Inflammatory macrophage treated with lipopolysaccharide for 1 hour (primary cell): ENCODE measurements at regions not wholly inside any gene's neighbourhood (a gene's known extent, or its start where the extent isn't known, plus 50 kb on each side); places are given as distances from the start of the nearest gene placed in this dataset.
"Not testable (repeated sequence)": the region's sequence is repeated elsewhere in the genome, so short reads cannot be mapped to it uniquely, and the experiment has no call there.

Source experiments
- DNase-seq, 2 donors: peaks; one replicate each; pipeline ENCODE4 v3.0.0-alpha.2; 2020 to 2022

GRCh38 chr4:33890841-33891240 lies 2353.5 kb downstream of the ARAP2 start:
- DNase-seq = no peak

DNA sequence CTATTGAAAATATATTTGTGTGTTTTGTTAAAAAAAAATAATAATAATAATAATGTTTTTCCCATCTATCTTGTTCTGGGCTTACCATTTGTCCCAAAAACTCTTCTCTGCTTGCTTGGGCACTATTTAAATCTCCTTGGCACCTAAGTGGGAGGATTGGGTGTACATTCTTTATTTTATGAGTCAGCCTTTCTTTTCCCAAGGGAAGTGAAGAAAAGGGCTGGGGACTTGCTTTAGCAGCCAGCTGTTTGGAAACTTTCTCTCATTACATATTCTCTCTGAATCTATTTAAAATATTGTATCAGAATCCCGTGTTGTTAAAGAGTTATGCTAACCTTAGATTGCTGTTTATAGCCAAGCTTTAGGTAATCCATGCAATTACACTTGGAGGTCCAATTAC lies 2332.4 kb downstream of the ARAP2 start:
- no peak for DNase-seq

DNA sequence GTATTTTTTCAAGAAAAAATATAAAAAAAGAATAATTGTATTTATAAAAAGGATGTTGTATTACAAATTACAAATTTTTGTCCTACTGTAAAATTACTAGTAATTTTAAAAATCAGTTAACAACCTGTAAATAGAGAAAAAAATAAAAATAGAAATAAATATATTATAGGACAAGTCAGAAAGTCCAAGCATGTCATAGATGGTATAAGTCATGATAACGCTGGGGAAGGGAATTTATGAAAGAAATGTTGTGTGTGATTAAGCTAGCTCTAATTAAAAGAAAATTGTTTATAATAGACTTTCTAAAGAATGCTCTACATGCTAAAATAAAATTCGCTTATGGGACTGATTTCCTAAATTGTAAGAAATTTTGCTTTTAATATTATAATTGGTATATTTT lies 2329.9 kb downstream of the ARAP2 start:
- no peak for DNase-seq

- no peak for DNase-seq
Measured at GRCh38 chr4:33923469-33923868, 2320.8 kb downstream of the ARAP2 start.

DNA sequence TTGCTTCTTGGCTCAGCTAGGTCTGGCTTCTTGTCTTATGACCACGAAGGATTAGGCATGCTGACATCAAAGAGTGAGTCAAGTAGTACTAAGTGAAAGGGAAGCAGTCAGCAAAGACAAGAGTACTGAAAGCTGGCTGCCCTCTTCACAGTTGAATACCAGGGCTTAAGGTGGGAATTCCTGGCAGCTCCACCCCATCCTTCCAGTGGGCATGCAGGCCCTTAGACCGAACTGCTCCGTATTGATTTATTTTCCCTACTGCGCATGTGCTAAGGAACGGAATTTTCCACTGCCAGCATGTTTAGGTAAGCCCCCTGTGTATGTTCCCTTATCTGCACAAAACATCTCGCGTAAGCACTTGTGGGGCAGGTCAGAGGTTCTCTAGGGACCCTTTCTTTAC lies 2320.1 kb downstream of the ARAP2 start:
- DNase-seq = no peak

- DNase-seq = no peak
Measured at GRCh38 chr4:33924811-33925210, 2319.5 kb downstream of the ARAP2 start.

DNA sequence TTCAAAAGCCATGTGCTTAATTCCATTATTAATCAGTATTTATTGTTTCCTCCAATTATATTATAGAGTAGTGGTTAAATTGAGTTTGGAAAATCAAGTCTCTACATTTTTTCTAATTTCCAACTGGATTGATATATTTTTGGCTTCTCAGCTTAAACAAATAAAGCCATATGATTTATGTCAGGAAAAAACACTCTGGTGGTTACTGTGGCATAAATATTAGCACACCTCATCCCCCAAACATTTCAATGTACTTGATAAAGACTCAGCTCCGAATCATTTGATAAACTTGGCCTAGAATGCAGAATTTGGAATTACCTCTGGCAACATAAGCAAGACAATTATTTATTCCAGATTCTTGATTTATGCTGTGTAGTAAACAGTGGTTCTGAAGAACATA lies 2313.8 kb downstream of the ARAP2 start:
- no peak for DNase-seq

DNA sequence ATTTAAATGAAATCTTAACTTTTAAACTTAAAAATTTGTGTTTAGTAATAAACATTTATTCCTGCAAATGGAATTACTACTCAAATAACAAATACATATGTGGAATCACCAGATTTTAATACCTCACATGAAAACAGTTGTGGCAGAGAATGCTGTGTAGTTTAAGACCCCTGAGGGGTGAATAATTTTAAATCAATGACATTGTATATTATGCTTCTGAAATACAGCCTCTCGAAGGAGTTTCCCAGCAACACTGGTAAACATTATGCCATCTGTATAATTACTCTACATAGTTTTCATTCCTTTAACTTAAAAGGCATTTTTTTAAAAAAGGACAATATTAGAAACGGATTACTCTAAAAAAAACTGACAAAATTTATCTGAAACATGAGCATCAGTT lies 2313.3 kb downstream of the ARAP2 start:
- no peak for DNase-seq

DNA sequence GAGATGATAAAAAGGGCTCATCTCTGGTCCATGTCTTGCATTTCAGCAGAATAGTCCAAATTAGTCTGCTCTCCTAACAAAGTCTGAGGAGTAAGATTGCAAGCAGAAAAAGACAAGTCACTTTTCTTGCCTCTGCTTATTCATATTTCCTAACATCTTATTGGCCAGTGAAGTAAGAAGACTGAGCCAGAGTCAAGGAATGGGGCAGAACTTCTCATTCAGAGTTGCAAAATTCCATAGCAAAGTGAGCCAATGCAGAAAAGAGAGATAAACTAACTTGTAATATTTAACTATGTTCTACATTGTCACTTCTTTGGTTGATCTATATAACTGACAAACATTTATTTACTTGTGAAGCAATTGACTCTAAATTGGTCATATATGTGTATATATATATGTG lies 2304.0 kb downstream of the ARAP2 start:
- DNase-seq = no peak

DNA sequence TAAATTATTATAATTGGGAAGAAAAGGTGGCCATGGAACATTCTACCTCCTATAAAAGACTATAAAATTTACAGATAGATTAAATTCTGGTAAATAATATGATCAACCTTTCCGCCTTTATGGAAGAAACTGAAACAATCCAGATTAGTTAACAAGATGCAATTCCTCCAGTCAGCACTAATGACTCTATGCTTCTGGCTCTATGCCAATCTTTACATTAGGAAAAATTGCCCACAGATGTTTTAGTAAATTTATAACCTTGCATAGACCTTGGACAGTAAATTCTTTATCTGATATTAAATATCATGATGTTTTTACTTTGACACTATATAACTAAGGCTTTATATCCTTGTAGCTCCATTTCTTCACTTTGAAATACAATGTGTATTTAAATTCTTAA lies 2302.5 kb downstream of the ARAP2 start:
- DNase-seq = no peak

- no peak for DNase-seq
Measured at GRCh38 chr4:33948921-33949320, 2295.4 kb downstream of the ARAP2 start.

- not testable (repeated sequence) for DNase-seq
Measured at GRCh38 chr4:33953848-33954247, 2290.5 kb downstream of the ARAP2 start.

DNA sequence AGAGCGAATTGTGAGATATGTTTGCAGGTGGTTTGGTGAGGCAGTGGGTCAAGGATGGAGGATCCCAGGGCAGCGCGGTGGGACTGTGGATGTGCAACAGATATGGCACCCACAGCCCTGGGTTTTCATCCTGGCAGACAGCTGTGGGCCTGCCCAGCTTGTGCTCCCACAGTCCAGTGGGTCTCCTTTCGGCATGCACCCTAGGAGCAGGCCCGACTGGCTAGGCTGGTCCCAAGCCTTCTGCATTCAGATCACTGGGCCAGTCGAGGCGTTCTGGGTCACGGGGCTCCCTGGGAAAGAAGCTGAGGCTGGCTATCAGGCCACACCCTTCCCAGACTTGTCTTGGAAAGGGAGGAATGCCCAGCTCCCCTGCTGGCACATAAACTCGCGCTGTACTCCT lies 2289.6 kb downstream of the ARAP2 start:
- DNase-seq = no peak

GRCh38 chr4:33959519-33959918 lies 2284.8 kb downstream of the ARAP2 start:
- no peak for DNase-seq

DNA sequence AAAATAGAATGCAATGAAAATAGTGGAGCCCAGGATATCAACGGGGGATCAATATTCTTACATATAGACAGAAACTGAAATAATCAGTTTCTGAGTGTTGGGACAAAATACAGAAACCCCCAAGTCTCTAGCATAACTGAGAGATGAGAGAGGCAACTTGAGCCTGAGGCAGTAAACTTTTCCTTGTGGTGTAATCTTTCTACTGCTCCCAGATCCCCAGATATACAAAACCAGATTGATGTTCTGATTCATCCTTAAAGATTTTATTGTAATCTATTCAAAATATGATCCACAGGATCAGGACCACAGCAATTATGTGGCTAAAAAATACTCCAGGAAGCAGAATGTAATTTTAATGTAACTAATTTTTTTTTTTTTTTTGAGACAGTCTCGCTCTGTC lies 2282.6 kb downstream of the ARAP2 start:
- no peak for DNase-seq

- no peak for DNase-seq
Measured at GRCh38 chr4:33966808-33967207, 2277.5 kb downstream of the ARAP2 start.

GRCh38 chr4:33974270-33974669 lies 2270.0 kb downstream of the ARAP2 start:
- no peak for DNase-seq

GRCh38 chr4:33975995-33976394 lies 2268.3 kb downstream of the ARAP2 start:
- no peak for DNase-seq

DNA sequence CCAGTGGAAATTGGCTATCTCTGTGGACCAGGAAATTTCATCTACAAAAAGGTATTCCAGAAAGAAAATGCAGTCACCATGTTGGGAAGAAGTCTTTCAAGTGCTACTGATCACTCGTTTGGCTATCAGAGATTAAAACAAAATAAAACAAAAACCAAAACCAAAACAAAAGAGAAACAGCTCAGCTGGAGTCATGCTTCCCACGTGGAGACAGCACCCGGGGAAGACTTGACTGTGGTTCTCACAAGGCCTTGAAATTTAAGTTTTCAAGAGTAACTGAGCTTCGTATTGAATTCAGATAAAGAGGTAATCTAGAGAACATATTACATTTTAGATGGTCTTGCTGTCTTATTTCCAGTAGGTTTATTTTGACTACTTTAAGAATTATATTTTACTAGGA lies 2264.5 kb downstream of the ARAP2 start:
- DNase-seq = not testable (repeated sequence)

DNA sequence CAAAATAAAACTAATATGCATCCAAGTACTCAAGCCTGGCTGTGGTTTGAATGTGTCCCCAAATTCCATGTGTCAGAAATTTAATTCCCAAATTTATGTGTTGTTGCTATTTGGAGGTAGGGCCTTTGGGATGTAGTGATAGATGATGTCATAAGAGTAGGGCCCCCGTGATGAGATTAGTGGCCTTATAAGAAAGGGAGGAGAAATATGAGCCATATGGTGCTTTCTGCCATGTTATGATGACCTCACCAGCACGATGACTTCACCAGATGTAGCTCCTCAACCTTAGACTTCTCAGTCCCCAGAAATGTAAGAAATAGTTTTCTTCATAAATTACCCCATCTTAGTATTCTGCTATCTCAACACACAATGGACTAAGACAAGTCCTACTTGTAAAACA lies 2264.0 kb downstream of the ARAP2 start:
- no peak for DNase-seq

- DNase-seq = no peak
Measured at GRCh38 chr4:33989820-33990443, 2254.4 kb downstream of the ARAP2 start.

DNA sequence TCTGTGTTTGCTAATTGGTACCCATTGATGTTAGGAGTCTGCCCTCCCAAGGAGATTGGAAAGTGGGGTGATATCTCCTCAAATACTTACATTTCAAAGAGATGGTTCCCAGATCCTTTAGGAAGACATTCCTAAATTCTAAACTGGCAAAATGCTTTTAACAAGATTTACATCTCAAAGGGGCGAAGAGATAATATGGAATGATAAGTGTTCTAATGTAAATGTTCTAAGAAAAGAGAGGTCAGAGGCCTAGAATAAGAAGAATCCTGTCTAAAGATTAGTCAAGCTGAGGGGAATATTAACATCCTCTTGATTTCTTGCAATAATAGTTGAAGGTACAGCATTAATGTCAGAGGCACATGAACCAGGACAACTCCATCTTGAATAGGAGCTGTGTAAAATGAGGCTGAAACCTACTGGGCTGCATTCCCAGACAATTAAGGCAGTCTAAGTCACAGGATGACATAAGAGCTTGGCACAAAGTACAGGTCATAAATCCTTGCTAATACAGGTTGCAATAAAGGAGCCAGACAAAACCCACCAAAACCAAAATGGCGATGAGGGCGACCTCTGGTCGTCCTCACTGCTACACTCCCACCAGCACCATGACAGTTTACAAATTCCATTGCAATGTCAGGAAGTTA lies 2248.1 kb downstream of the ARAP2 start:
- DNase-seq = no peak

DNA sequence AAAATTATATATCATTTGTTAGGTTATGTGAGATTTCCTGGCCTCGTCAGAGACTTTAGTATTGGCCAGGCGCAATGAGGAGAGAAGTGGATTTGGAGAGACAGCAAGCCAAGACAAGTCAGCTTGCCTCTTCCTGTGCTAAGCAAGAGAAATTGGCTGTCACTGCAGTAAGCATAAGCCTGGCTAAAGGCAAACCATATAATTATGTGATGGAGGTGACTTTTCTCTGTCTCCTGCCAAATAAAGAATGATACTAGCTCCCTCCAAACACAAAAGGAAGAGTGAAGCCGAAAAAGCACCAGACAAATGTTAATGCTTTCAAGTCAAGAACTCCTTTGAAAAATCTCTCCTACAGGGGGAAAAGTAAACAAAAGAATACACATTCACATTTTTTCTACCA lies 2246.0 kb downstream of the ARAP2 start:
- no peak for DNase-seq

- DNase-seq = no peak
Measured at GRCh38 chr4:34000356-34000755, 2244.0 kb downstream of the ARAP2 start.

GRCh38 chr4:34006540-34006939 lies 2237.8 kb downstream of the ARAP2 start:
- not testable (repeated sequence) for DNase-seq
